Upper lobe of left lung (tissue), 6 donors: ENCODE measurements at regions not wholly inside any gene's neighbourhood (a gene's known extent, or its start where the extent isn't known, plus 50 kb on each side); places are given as distances from the start of the nearest gene placed in this dataset.

Source experiments
- ATAC-seq, 2 donors: fragments of 200-7000 bp; cut with Tn5 transposase; one replicate each; pipeline ENCODE4 v1.9.1; 2022; ENCODE audit warnings: mild to moderate bottlenecking in 2 of 2, moderate library complexity in 2 of 2; ENCODE audit not compliant: low FRiP score in 2 of 2
- DNase-seq, 2 donors: peaks; one replicate each; pipeline ENCODE4 v3.0.0-alpha.2; 2019 to 2020
- H3K27ac ChIP-seq, 4 donors: fragments of 200-600 bp; sonication (generic); one replicate each; pipeline ENCODE4 v1.5.1; 2016 to 2019
- H3K27me3 ChIP-seq, 4 donors: fragments of 200-600 bp; sonication (generic); one replicate each; pipeline ENCODE4 v1.5.1; 2017 to 2019
- H3K36me3 ChIP-seq, 4 donors: fragments of 200-600 bp; sonication (generic); one replicate each; pipeline ENCODE4 v1.5.1; 2016 to 2019
- H3K4me1 ChIP-seq, 4 donors: fragments of 200-600 bp; sonication (generic); one replicate each; pipeline ENCODE4 v1.5.1; 2018 to 2019
- H3K4me3 ChIP-seq, 4 donors: fragments of 200-600 bp; sonication (generic); one replicate each; pipeline ENCODE4 v1.5.1; 2017 to 2019; ENCODE audit warnings: mild to moderate bottlenecking in 2 of 4, moderate library complexity in 1 of 4
- H3K9me3 ChIP-seq, 4 donors: fragments of 200-600 bp; sonication (generic); one replicate each; pipeline ENCODE4 v1.5.1; 2018 to 2019
- EP300 ChIP-seq, 4 donors: sonication (generic); formaldehyde crosslinking; IDR thresholded peaks; one replicate each; pipeline ENCODE4 v1.5.1; 2017; ENCODE audit warnings: antibody characterized with exemption in 4 of 4, control low read depth in 2 of 4
- POLR2A ChIP-seq, 4 donors: fragments of 450-650 bp; IDR thresholded peaks; one replicate each; pipeline ENCODE4 v1.5.1; 2016 to 2017; ENCODE audit warnings: antibody characterized with exemption in 4 of 4, mild to moderate bottlenecking in 2 of 4
- POLR2AphosphoS5 ChIP-seq, 2 donors: sonication (generic); formaldehyde crosslinking; IDR thresholded peaks; one replicate each; pipeline ENCODE4 v1.5.1; 2017; ENCODE audit warnings: antibody characterized with exemption in 2 of 2
- WGBS, 2 donors: methylation state at CpG; one replicate each; pipeline ENCODE4 v1.1.5; 2017 to 2018; 5-methylcytosine and 5-hydroxymethylcytosine counted together
- TF ChIP-seq, protein P1 (sequence below), 6 experiments: fragments of 450-650 bp in 4 of 6; fragments of 200-600 bp in 2 of 6; sonication (generic) in 2 of 6; IDR thresholded peaks; one replicate each; pipeline ENCODE4 v1.5.1; 2016 to 2019; ENCODE audit warnings: antibody characterized with exemption in 6 of 6
- donor health status: DM: no; HTN: no; CAD: no; lungs with moderate emphysema.
- donor health status: DM: no; HTN: yes; CAD: no; lungs with severe emphysema.

GRCh38 chr22:49357661-49358440 lies 469.8 kb downstream of the BRD1 start:
- Histone ChIP-seq H3K4me1 (no peaks in the 10 kb centered on the region), H3K27ac (no peak overlapping the region), H3K9me3 (no peaks in the 10 kb centered on the region), H3K4me3 (no peak overlapping the region), H3K36me3 (no peaks in the 10 kb centered on the region), H3K27me3 (no peaks in the 10 kb centered on the region)
- DNase-seq (no peak), ATAC-seq (no peak)
- WGBS, 2 donors = 81 to 84% methylated on average over 20 of the region's 20 CpGs
- TF ChIP-seq POLR2AphosphoS5 (IDR thresholded peaks at IDR 0.05) = no peak
- TF ChIP-seq POLR2A (IDR thresholded peaks at IDR 0.05) = no peak
- TF ChIP-seq EP300 (IDR thresholded peaks at IDR 0.05) = no peak
- TF ChIP-seq, protein P1, sequence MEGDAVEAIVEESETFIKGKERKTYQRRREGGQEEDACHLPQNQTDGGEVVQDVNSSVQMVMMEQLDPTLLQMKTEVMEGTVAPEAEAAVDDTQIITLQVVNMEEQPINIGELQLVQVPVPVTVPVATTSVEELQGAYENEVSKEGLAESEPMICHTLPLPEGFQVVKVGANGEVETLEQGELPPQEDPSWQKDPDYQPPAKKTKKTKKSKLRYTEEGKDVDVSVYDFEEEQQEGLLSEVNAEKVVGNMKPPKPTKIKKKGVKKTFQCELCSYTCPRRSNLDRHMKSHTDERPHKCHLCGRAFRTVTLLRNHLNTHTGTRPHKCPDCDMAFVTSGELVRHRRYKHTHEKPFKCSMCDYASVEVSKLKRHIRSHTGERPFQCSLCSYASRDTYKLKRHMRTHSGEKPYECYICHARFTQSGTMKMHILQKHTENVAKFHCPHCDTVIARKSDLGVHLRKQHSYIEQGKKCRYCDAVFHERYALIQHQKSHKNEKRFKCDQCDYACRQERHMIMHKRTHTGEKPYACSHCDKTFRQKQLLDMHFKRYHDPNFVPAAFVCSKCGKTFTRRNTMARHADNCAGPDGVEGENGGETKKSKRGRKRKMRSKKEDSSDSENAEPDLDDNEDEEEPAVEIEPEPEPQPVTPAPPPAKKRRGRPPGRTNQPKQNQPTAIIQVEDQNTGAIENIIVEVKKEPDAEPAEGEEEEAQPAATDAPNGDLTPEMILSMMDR (IDR thresholded peaks at IDR 0.05) = no peak

DNA sequence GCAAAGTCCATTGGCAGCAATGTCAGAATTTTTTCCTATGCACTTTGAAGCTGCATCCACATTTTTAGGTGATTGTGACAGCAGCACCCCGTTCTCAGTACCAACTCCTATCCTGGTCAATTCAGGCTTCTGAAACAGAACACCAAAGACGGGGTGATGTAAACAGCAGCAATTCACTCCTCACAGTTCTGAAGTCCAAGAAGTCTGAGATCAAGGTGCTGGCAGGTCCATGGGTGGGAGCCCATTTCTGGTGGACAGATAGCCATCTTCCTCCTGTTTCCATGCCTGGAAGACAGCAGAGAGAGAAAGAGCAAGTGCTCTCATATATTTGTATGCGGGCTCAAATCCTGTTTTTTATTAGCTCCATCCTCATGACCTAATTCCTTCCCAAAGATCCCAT lies 471.2 kb downstream of the BRD1 start:
- DNase-seq = no peak
- Histone ChIP-seq H3K36me3 (no peaks in the 10 kb centered on the region), H3K4me3 (no peak overlapping the region), H3K9me3 (no peaks in the 10 kb centered on the region), H3K27me3 (no peaks in the 10 kb centered on the region), H3K4me1 (no peaks in the 10 kb centered on the region), H3K27ac (no peak overlapping the region)
- no peak for TF ChIP-seq EP300 (IDR thresholded peaks at IDR 0.05)
- TF ChIP-seq, protein P1 (IDR thresholded peaks at IDR 0.05) = no peak
- TF ChIP-seq POLR2A (IDR thresholded peaks at IDR 0.05) = no peak
- TF ChIP-seq POLR2AphosphoS5 (IDR thresholded peaks at IDR 0.05) = no peak
- no peak for ATAC-seq
- WGBS, 2 donors = 70 to 87% methylated on average over 3 of the region's 3 CpGs

DNA sequence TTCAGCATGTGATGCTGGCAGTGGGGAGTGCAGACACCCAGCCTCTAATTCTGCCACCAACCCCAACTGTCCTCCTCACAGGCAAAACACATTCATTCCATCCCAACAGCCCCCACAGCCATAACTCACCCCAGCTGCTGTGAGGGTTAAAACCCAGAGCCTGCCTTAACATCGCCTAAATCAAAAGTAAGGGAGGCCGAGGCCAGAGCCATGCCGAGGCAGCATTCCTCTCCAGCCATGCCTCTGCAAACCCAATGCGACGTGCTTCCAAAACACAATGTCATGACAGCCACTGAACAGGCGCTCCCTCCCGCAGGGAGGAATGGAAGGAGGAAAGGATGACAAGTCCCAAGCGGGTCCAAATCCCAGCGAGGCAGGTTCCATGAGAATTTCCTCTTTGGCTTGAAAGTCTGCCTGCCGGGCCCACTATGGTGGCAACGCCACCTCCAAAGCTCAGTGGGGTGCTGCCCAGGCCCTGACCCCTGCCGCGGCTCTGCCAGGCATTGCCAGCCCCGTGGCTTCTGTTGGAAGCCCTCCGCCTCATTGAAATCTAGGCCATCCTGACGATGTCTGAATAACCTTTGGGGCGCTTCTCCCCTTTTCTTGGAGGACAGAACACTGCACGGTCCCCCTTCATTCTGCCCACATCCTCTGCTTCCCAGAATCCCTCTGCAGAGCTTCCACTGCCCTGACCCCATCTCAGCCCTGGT lies 472.3 kb downstream of the BRD1 start:
- TF ChIP-seq EP300 (IDR thresholded peaks at IDR 0.05) = no peak
- TF ChIP-seq, protein P1 (IDR thresholded peaks at IDR 0.05) = no peak
- no peak for TF ChIP-seq POLR2AphosphoS5 (IDR thresholded peaks at IDR 0.05)
- no peak for TF ChIP-seq POLR2A (IDR thresholded peaks at IDR 0.05)
- 77 to 90% methylated on average over 8 to 18 of the region's 18 CpGs for WGBS, 2 donors
- Histone ChIP-seq H3K4me3 (no peak overlapping the region), H3K4me1 (no peaks in the 10 kb centered on the region), H3K9me3 (no peaks in the 10 kb centered on the region), H3K27me3 (no peaks in the 10 kb centered on the region), H3K36me3 (no peaks in the 10 kb centered on the region), H3K27ac (no peak overlapping the region)
- ATAC-seq = no peak
- no peak for DNase-seq

- H3K4me3 ChIP-seq = no peak overlapping the region
- WGBS, 2 donors = 43 to 61% methylated on average over 9 to 14 of the region's 14 CpGs
- H3K27ac ChIP-seq = no peak overlapping the region
- DNase-seq (no peak), ATAC-seq (no peak)
- TF ChIP-seq POLR2A (IDR thresholded peaks at IDR 0.05) (no peak), POLR2AphosphoS5 (IDR thresholded peaks at IDR 0.05) (no peak), EP300 (IDR thresholded peaks at IDR 0.05) (no peak)
- TF ChIP-seq, protein P1 (IDR thresholded peaks at IDR 0.05) = no peak
- no peaks in the 10 kb centered on the region for H3K4me1 ChIP-seq
- H3K36me3 ChIP-seq = no peaks in the 10 kb centered on the region
- H3K9me3 ChIP-seq = no peaks in the 10 kb centered on the region
- H3K27me3 ChIP-seq = peaks cover 0 to 5% (median 0%) of the 10 kb centered on the region in 4 donors
Measured at GRCh38 chr22:49354516-49355210, 473.0 kb downstream of the BRD1 start.
